Right lobe of liver (tissue), 4 donors: ENCODE measurements at regions not wholly inside any gene's neighbourhood (a gene's known extent, or its start where the extent isn't known, plus 50 kb on each side); places are given as distances from the start of the nearest gene placed in this dataset.

Source experiments
- CTCF ChIP-seq, 4 donors: fragments of 200-600 bp in 3 of 4; fragments of 450-650 bp in 1 of 4; IDR thresholded peaks; one replicate each; pipeline versions ENCODE4 v1.5.1 to v1.8.0; 2016 to 2022; ENCODE audit warnings: antibody characterized with exemption in 4 of 4, mild to moderate bottlenecking in 2 of 4
- POLR2A ChIP-seq: fragments of 450-650 bp; IDR thresholded peaks from one replicate; pipeline ENCODE4 v1.6.1; 2017; ENCODE audit warnings: antibody characterized with exemption, mild to moderate bottlenecking
- donor health status: DM: no; HTN: no; CAD: no.
- donor health status: DM: no; HTN: no; CAD: no.
- donor health status: DM: no; HTN: yes; CAD: no.

GRCh38 chr13:112244061-112244460, 132.1 kb upstream of the SPACA7 start:
- TF ChIP-seq CTCF (IDR thresholded peaks at IDR 0.05) = no peak
- TF ChIP-seq POLR2A = no peak
